ENCODE measurements at regions not wholly inside any gene's neighbourhood (a gene's known extent, or its start where the extent isn't known, plus 50 kb on each side); places are given as distances from the start of the nearest gene placed in this dataset.
"Not testable (repeated sequence)": the region's sequence is repeated elsewhere in the genome, so short reads cannot be mapped to it uniquely, and the experiment has no call there.

- DNase-seq (ENCODE audit: low read depth, low spot score): no peak
- H3K4me3 ChIP-seq (ENCODE audit: low read depth, low read length): no peak overlapping the region
- POLR2A ChIA-PET: no interaction called here
- TF ChIP-seq CTCF (IDR thresholded peaks at IDR 0.05; ENCODE audit: insufficient read depth, low read length, missing control alignments): no peak
- CTCF ChIA-PET: no interaction called here
Measured at GRCh38 chr5:124962111-124962510, 215.7 kb upstream of the ZNF608 start.

GRCh38 chr5:124962735-124963134 lies 216.3 kb upstream of the ZNF608 start:
- no peak overlapping the region for H3K4me3 ChIP-seq (ENCODE audit: low read depth, low read length)
- no peak for TF ChIP-seq CTCF (IDR thresholded peaks at IDR 0.05; ENCODE audit: insufficient read depth, low read length, missing control alignments)
- no peak for DNase-seq (ENCODE audit: low read depth, low spot score)
- POLR2A ChIA-PET: no interaction called here
- CTCF ChIA-PET: no interaction called here

- ChIA-PET POLR2A (no interaction called here), CTCF (interaction anchor here (0.9 kb wide), 1 partner anchor 9 kb away, joined by 3 read pairs; no protein-coding TSS in a partner anchor)
- H3K4me3 ChIP-seq (ENCODE audit: low read depth, low read length): no peak overlapping the region
- peak; percentile 29 for DNase-seq (ENCODE audit: low read depth, low spot score)
- TF ChIP-seq CTCF (IDR thresholded peaks at IDR 0.05; ENCODE audit: insufficient read depth, low read length, missing control alignments): no peak
Measured at GRCh38 chr5:124963236-124963919, 216.9 kb upstream of the ZNF608 start.

GRCh38 chr5:124966741-124967140 lies 220.3 kb upstream of the ZNF608 start:
- POLR2A ChIA-PET; DNase-seq (ENCODE audit: low read depth, low spot score); CTCF ChIA-PET; H3K4me3 ChIP-seq (ENCODE audit: low read depth, low read length): not testable (repeated sequence)

GRCh38 chr5:124970381-124970780 lies 223.9 kb upstream of the ZNF608 start:
- CTCF ChIA-PET; POLR2A ChIA-PET; DNase-seq (ENCODE audit: low read depth, low spot score): not testable (repeated sequence)

GRCh38 chr5:124972703-124973102 lies 226.3 kb upstream of the ZNF608 start:
- no peak for TF ChIP-seq CTCF (IDR thresholded peaks at IDR 0.05; ENCODE audit: insufficient read depth, low read length, missing control alignments)
- no peak for DNase-seq (ENCODE audit: low read depth, low spot score)
- POLR2A ChIA-PET: no interaction called here
- H3K4me3 ChIP-seq (ENCODE audit: low read depth, low read length): no peak overlapping the region
- CTCF ChIA-PET: interaction anchor here (0.8 kb wide), 1 partner anchor 9 kb away, joined by 3 read pairs; no protein-coding TSS in a partner anchor

More at GRCh38 chr5:124970381-124970780, 223.9 kb upstream of the ZNF608 start:
- H3K4me3 ChIP-seq (ENCODE audit: low read depth, low read length): not testable (repeated sequence)

GRCh38 chr5:124973661-124974060 lies 227.2 kb upstream of the ZNF608 start:
- H3K4me3 ChIP-seq (ENCODE audit: low read depth, low read length): no peak overlapping the region
- no peak for TF ChIP-seq CTCF (IDR thresholded peaks at IDR 0.05; ENCODE audit: insufficient read depth, low read length, missing control alignments)
- no peak for DNase-seq (ENCODE audit: low read depth, low spot score)
- CTCF ChIA-PET: no interaction called here
- POLR2A ChIA-PET: no interaction called here
